ENCODE measurements at regions not wholly inside any gene's neighbourhood (a gene's known extent, or its start where the extent isn't known, plus 50 kb on each side); places are given as distances from the start of the nearest gene placed in this dataset.

GRCh38 chr14:84254290-84254689 lies 1275.7 kb upstream of the FLRT2 start:
- Histone ChIP-seq H3K79me2 (ENCODE audit: insufficient read depth) (no peaks in the 10 kb centered on the region), H3K9ac (no peak overlapping the region), H4K20me1 (ENCODE audit: insufficient read depth) (no peaks in the 10 kb centered on the region), H3K9me2 (ENCODE audit: insufficient read depth) (no peaks in the 10 kb centered on the region), H3K36me3 (ENCODE audit: low read depth) (no peaks in the 10 kb centered on the region), H3K4me3 (no peak overlapping the region), H3K4me1 (ENCODE audit: insufficient read depth) (no peaks in the 10 kb centered on the region), H3K27ac (no peak overlapping the region), H3F3A (ENCODE audit: insufficient read depth) (no peaks in the 10 kb centered on the region), H3K4me2 (ENCODE audit: unreplicated experiment) (no peak overlapping the region), H3K27me3 (replicated peaks; ENCODE audit: insufficient read depth) (no peaks in the 10 kb centered on the region), H3K9me3 (ENCODE audit: low read depth) (no peaks in the 10 kb centered on the region), H2AFZ (no peak overlapping the region)
- 0 to 8% methylated on average over 4 of the region's 4 CpGs for WGBS, 2 experiments (ENCODE audit: low coverage in 1 of 2, low lambda C conversion rate in 2 of 2, missing lambda C conversion rate in 2 of 2)
- DNase-seq = no peak
- in situ Hi-C loops (cut with MboI) = no loop called here
- no peak for TF ChIP-seq EZH2 (IDR thresholded peaks at IDR 0.05; ENCODE audit: insufficient read depth, poor library complexity, severe bottlenecking)
- TF ChIP-seq EZH2phosphoT487 (IDR thresholded peaks at IDR 0.05; ENCODE audit: insufficient read depth, low read depth) = no peak

GRCh38 chr14:84262932-84263331 lies 1267.0 kb upstream of the FLRT2 start:
- TF ChIP-seq EZH2 (IDR thresholded peaks at IDR 0.05; ENCODE audit: insufficient read depth, poor library complexity, severe bottlenecking) (no peak), EZH2phosphoT487 (IDR thresholded peaks at IDR 0.05; ENCODE audit: insufficient read depth, low read depth) (no peak)
- in situ Hi-C loops (cut with MboI) = no loop called here
- DNase-seq = no peak

GRCh38 chr14:84272290-84272721 lies 1257.6 kb upstream of the FLRT2 start:
- no peak overlapping the region for H3K4me2 ChIP-seq (ENCODE audit: unreplicated experiment)
- H3K27me3 ChIP-seq (replicated peaks; ENCODE audit: insufficient read depth) = no peaks in the 10 kb centered on the region
- H3K36me3 ChIP-seq (ENCODE audit: low read depth) = no peaks in the 10 kb centered on the region
- H3K4me3 ChIP-seq = no peak overlapping the region
- no peaks in the 10 kb centered on the region for H3K9me2 ChIP-seq (ENCODE audit: insufficient read depth)
- no peaks in the 10 kb centered on the region for H3K9me3 ChIP-seq (ENCODE audit: low read depth)
- H3K4me1 ChIP-seq (ENCODE audit: insufficient read depth) = no peaks in the 10 kb centered on the region
- H4K20me1 ChIP-seq (ENCODE audit: insufficient read depth) = no peaks in the 10 kb centered on the region
- no peak overlapping the region for H2AFZ ChIP-seq
- H3K27ac ChIP-seq = no peak overlapping the region
- in situ Hi-C loops (cut with MboI) = no loop called here
- 44 to 57% methylated on average over 2 of the region's 2 CpGs for WGBS, 2 experiments (ENCODE audit: low coverage in 1 of 2, low lambda C conversion rate in 2 of 2, missing lambda C conversion rate in 2 of 2)
- TF ChIP-seq EZH2 (IDR thresholded peaks at IDR 0.05; ENCODE audit: insufficient read depth, poor library complexity, severe bottlenecking) (no peak), EZH2phosphoT487 (IDR thresholded peaks at IDR 0.05; ENCODE audit: insufficient read depth, low read depth) (no peak)
- no peak for DNase-seq
- H3K79me2 ChIP-seq (ENCODE audit: insufficient read depth) = no peaks in the 10 kb centered on the region
- no peak overlapping the region for H3K9ac ChIP-seq
- no peaks in the 10 kb centered on the region for H3F3A ChIP-seq (ENCODE audit: insufficient read depth)

More at GRCh38 chr14:84262932-84263331, 1267.0 kb upstream of the FLRT2 start:
- Histone ChIP-seq H3K9ac (no peak overlapping the region), H4K20me1 (ENCODE audit: insufficient read depth) (no peaks in the 10 kb centered on the region), H3K9me3 (ENCODE audit: low read depth) (no peaks in the 10 kb centered on the region), H3K4me2 (ENCODE audit: unreplicated experiment) (no peak overlapping the region), H2AFZ (no peak overlapping the region), H3K27me3 (replicated peaks; ENCODE audit: insufficient read depth) (no peaks in the 10 kb centered on the region), H3K9me2 (ENCODE audit: insufficient read depth) (no peaks in the 10 kb centered on the region), H3K79me2 (ENCODE audit: insufficient read depth) (no peaks in the 10 kb centered on the region), H3K4me1 (ENCODE audit: insufficient read depth) (no peaks in the 10 kb centered on the region), H3K36me3 (ENCODE audit: low read depth) (no peaks in the 10 kb centered on the region), H3K4me3 (no peak overlapping the region), H3F3A (ENCODE audit: insufficient read depth) (no peaks in the 10 kb centered on the region), H3K27ac (no peak overlapping the region)

- H3K79me2 ChIP-seq (ENCODE audit: insufficient read depth) = no peaks in the 10 kb centered on the region
- in situ Hi-C loops (cut with MboI) = no loop called here
- H4K20me1 ChIP-seq (ENCODE audit: insufficient read depth) = no peaks in the 10 kb centered on the region
- H3K9me2 ChIP-seq (ENCODE audit: insufficient read depth) = no peaks in the 10 kb centered on the region
- no peak overlapping the region for H3K9ac ChIP-seq
- H3K4me3 ChIP-seq = no peak overlapping the region
- no peak overlapping the region for H2AFZ ChIP-seq
- no peak overlapping the region for H3K4me2 ChIP-seq (ENCODE audit: unreplicated experiment)
- H3K36me3 ChIP-seq (ENCODE audit: low read depth) = no peaks in the 10 kb centered on the region
- TF ChIP-seq EZH2phosphoT487 (IDR thresholded peaks at IDR 0.05; ENCODE audit: insufficient read depth, low read depth) (no peak), EZH2 (IDR thresholded peaks at IDR 0.05; ENCODE audit: insufficient read depth, poor library complexity, severe bottlenecking) (no peak)
- 29 to 34% methylated on average over 3 of the region's 3 CpGs for WGBS, 2 experiments (ENCODE audit: low coverage in 1 of 2, low lambda C conversion rate in 2 of 2, missing lambda C conversion rate in 2 of 2)
- H3K4me1 ChIP-seq (ENCODE audit: insufficient read depth) = no peaks in the 10 kb centered on the region
- H3K27ac ChIP-seq = no peak overlapping the region
- no peak for DNase-seq
- no peaks in the 10 kb centered on the region for H3F3A ChIP-seq (ENCODE audit: insufficient read depth)
- no peaks in the 10 kb centered on the region for H3K9me3 ChIP-seq (ENCODE audit: low read depth)
- no peaks in the 10 kb centered on the region for H3K27me3 ChIP-seq (replicated peaks; ENCODE audit: insufficient read depth)
These were observed 1256.8 kb upstream of the FLRT2 start for GRCh38 chr14:84273181-84273580.

GRCh38 chr14:84282618-84283017 lies 1247.3 kb upstream of the FLRT2 start:
- Histone ChIP-seq H3K4me1 (ENCODE audit: insufficient read depth) (no peaks in the 10 kb centered on the region), H3K9me3 (ENCODE audit: low read depth) (no peaks in the 10 kb centered on the region), H3K27ac (no peak overlapping the region), H3K27me3 (replicated peaks; ENCODE audit: insufficient read depth) (no peaks in the 10 kb centered on the region), H2AFZ (no peak overlapping the region), H3K9ac (no peak overlapping the region), H3F3A (ENCODE audit: insufficient read depth) (no peaks in the 10 kb centered on the region), H3K4me3 (no peak overlapping the region), H3K79me2 (ENCODE audit: insufficient read depth) (no peaks in the 10 kb centered on the region), H4K20me1 (ENCODE audit: insufficient read depth) (no peaks in the 10 kb centered on the region), H3K9me2 (ENCODE audit: insufficient read depth) (no peaks in the 10 kb centered on the region), H3K36me3 (ENCODE audit: low read depth) (no peaks in the 10 kb centered on the region), H3K4me2 (ENCODE audit: unreplicated experiment) (no peak overlapping the region)
- in situ Hi-C loops (cut with MboI) = no loop called here
- 26 to 28% methylated on average over 2 of the region's 2 CpGs for WGBS, 2 experiments (ENCODE audit: low coverage in 1 of 2, low lambda C conversion rate in 2 of 2, missing lambda C conversion rate in 2 of 2)
- no peak for DNase-seq
- TF ChIP-seq EZH2phosphoT487 (IDR thresholded peaks at IDR 0.05; ENCODE audit: insufficient read depth, low read depth) (no peak), EZH2 (IDR thresholded peaks at IDR 0.05; ENCODE audit: insufficient read depth, poor library complexity, severe bottlenecking) (no peak)
